ENCODE measurements at regions not wholly inside any gene's neighbourhood (a gene's known extent, or its start where the extent isn't known, plus 50 kb on each side); places are given as distances from the start of the nearest gene placed in this dataset.

DNA sequence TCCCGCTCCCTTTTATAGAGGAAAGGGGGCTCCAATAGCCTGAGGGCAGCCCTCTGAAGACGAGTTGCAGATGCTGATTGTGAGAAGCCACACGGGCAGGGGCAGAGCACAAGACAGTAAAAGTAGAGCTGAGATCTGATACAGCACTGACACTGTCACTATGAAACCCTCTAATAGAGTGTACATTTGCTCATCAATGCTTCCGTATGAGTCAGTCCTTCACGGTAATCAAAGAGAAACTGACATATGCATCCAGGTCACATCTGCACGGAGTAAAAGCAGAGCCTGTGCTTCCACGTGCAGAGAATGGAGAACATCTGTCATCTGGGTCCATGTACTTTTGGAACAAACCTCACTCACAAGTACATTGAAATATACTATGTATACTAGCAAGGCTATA lies 60.6 kb upstream of the TMEM215 start:
- DNase-seq (ENCODE audit: low spot score): no peak
- in situ Hi-C loops (cut with MboI; ENCODE audit: low sequenced_read_pairs, unreplicated experiment): no loop called here
- TF ChIP-seq CTCF (IDR thresholded peaks at IDR 0.05; ENCODE audit: borderline replicate concordance, control extremely low read depth, extremely low read depth, insufficient read depth, missing control alignments): no peak

GRCh38 chr9:32723789-32724325 lies 59.5 kb upstream of the TMEM215 start:
- in situ Hi-C loops (cut with MboI; ENCODE audit: low sequenced_read_pairs, unreplicated experiment): no loop called here
- TF ChIP-seq CTCF (IDR thresholded peaks at IDR 0.05; ENCODE audit: borderline replicate concordance, control extremely low read depth, extremely low read depth, insufficient read depth, missing control alignments): no peak

DNA sequence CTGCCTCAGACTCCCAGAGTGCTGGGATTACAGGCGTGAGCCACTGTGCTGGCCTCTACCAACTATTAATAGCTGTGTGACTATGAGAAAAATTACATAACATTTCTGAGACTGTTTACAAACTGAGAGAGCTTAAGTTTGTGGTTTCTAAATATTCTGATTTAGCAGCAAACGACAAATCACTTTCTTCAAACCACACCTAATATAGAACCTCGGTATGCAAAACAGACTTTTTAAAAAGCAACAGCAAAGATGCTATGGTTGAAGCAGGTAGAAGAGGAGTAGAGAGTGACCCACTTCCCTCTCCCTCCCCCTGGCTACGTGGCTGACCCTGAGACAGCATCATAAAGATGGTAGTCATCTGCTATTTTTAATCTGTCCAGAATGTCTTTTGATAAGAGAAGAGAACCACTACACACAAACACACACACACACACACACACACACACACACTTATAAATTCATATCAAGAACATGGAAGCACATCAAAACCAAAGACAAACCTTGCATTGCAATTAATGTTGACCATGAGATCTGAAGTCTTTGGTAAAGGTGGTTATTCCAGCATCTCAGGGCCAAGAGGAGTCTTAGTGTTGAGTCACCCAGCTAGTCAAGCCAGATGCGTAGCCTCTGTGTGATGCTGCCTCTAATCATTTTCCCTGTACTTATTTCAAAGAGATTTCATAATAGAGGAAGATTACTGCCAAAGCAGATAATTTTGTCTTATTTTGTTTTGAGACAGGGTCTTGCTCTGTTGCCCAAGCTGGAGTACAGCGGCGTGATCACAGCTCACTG lies 58.1 kb upstream of the TMEM215 start:
- in situ Hi-C loops (cut with MboI; ENCODE audit: low sequenced_read_pairs, unreplicated experiment): no loop called here
- DNase-seq (ENCODE audit: low spot score): no peak
- no peak for TF ChIP-seq CTCF (IDR thresholded peaks at IDR 0.05; ENCODE audit: borderline replicate concordance, control extremely low read depth, extremely low read depth, insufficient read depth, missing control alignments)

More at GRCh38 chr9:32723789-32724325, 59.5 kb upstream of the TMEM215 start:
- DNase-seq (ENCODE audit: low spot score): no peak

DNA sequence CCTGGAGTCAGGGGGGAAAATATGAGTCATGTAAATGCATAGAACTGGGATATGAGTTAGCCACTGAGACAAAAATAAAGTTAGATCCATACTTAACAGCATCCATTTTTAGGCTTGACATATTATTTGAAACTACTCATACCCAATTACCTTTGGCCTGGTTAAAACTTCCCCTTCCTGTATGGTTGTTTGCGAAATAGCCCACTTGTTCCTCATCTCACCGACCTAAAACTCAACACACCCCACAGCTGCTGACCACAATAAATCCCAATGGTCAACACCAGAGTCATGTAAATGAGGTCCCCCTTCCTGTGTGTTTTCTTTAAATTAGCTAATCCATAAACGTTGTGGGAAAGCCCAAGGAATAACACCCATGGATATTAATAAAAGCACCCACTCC lies 55.2 kb upstream of the TMEM215 start:
- no peak for DNase-seq (ENCODE audit: low spot score)
- in situ Hi-C loops (cut with MboI; ENCODE audit: low sequenced_read_pairs, unreplicated experiment): no loop called here
- no peak for TF ChIP-seq CTCF (IDR thresholded peaks at IDR 0.05; ENCODE audit: borderline replicate concordance, control extremely low read depth, extremely low read depth, insufficient read depth, missing control alignments)

Data from GM13976 (cell line).